ENCODE measurements at regions not wholly inside any gene's neighbourhood (a gene's known extent, or its start where the extent isn't known, plus 50 kb on each side); places are given as distances from the start of the nearest gene placed in this dataset.

- whole genome bisulfite sequencing, 3 donors, result 19 to 37% (median 24%) methylated on average over 2 of the region's 2 CpGs
- no peaks in the 10 kb centered on the region for H3K9me3 ChIP-seq
- no peaks in the 10 kb centered on the region for H3K4me1 ChIP-seq
- H3K4me3 ChIP-seq, result no peak overlapping the region
- no peak for TF ChIP-seq CTCF (IDR thresholded peaks at IDR 0.05)
- DNase-seq (no peak), ATAC-seq (no peak)
- intact Hi-C loops (cut with DNase I), result no loop called here
- no peak overlapping the region for H3K27ac ChIP-seq
- no peaks in the 10 kb centered on the region for H3K36me3 ChIP-seq (ENCODE audit: insufficient read depth in 1 of 2, low read depth in 1 of 2)
- H3K27me3 ChIP-seq (ENCODE audit: insufficient read depth in 3 of 3, low read length in 2 of 3), result no peaks in the 10 kb centered on the region
Measured at GRCh38 chr5:52457810-52458209, 329.9 kb upstream of the ITGA1 start.

- H3K27ac ChIP-seq, result no peak overlapping the region
- H3K9me3 ChIP-seq, result no peaks in the 10 kb centered on the region
- DNase-seq (no peak), ATAC-seq (no peak)
- 48 to 51% (median 49%) methylated on average over 4 of the region's 4 CpGs for WGBS, 3 donors
- H3K4me1 ChIP-seq, result no peaks in the 10 kb centered on the region
- H3K36me3 ChIP-seq (ENCODE audit: insufficient read depth in 1 of 2, low read depth in 1 of 2), result no peaks in the 10 kb centered on the region
- no peak for TF ChIP-seq CTCF (IDR thresholded peaks at IDR 0.05)
- H3K27me3 ChIP-seq (ENCODE audit: insufficient read depth in 3 of 3, low read length in 2 of 3), result no peaks in the 10 kb centered on the region
- no peak overlapping the region for H3K4me3 ChIP-seq
- intact Hi-C loops (cut with DNase I), result no loop called here
Measured at GRCh38 chr5:52466113-52466512, 321.6 kb upstream of the ITGA1 start.

GRCh38 chr5:52466749-52467520, 320.8 kb upstream of the ITGA1 start:
- Histone ChIP-seq H3K4me1 (no peaks in the 10 kb centered on the region), H3K27ac (no peak overlapping the region), H3K9me3 (no peaks in the 10 kb centered on the region), H3K4me3 (no peak overlapping the region), H3K27me3 (ENCODE audit: insufficient read depth in 3 of 3, low read length in 2 of 3) (no peaks in the 10 kb centered on the region), H3K36me3 (ENCODE audit: insufficient read depth in 1 of 2, low read depth in 1 of 2) (no peaks in the 10 kb centered on the region)
- WGBS, 3 donors, result 69 to 74% (median 71%) methylated on average over 7 of the region's 7 CpGs
- TF ChIP-seq CTCF (IDR thresholded peaks at IDR 0.05), result no peak
- ATAC-seq, result no peak
- DNase-seq, result no peak
- intact Hi-C loops (cut with DNase I), result no loop called here

GRCh38 chr5:52468976-52469375, 318.7 kb upstream of the ITGA1 start:
- H3K27ac ChIP-seq, result no peak overlapping the region
- H3K4me1 ChIP-seq, result no peaks in the 10 kb centered on the region
- no peak overlapping the region for H3K4me3 ChIP-seq
- WGBS, 3 donors, result 16 to 22% (median 19%) methylated on average over 1 of the region's 1 CpG
- intact Hi-C loops (cut with DNase I), result no loop called here
- no peak for TF ChIP-seq CTCF (IDR thresholded peaks at IDR 0.05)
- H3K9me3 ChIP-seq, result no peaks in the 10 kb centered on the region
- ATAC-seq, result no peak
- no peak for DNase-seq
- H3K27me3 ChIP-seq (ENCODE audit: insufficient read depth in 3 of 3, low read length in 2 of 3), result no peaks in the 10 kb centered on the region
- H3K36me3 ChIP-seq (ENCODE audit: insufficient read depth in 1 of 2, low read depth in 1 of 2), result no peaks in the 10 kb centered on the region

- Histone ChIP-seq H3K4me3 (no peak overlapping the region), H3K27ac (no peak overlapping the region), H3K36me3 (ENCODE audit: insufficient read depth in 1 of 2, low read depth in 1 of 2) (no peaks in the 10 kb centered on the region), H3K27me3 (ENCODE audit: insufficient read depth in 3 of 3, low read length in 2 of 3) (no peaks in the 10 kb centered on the region), H3K4me1 (no peaks in the 10 kb centered on the region), H3K9me3 (no peaks in the 10 kb centered on the region)
- WGBS, 3 donors, result 29 to 45% (median 33%) methylated on average over 5 of the region's 5 CpGs
- TF ChIP-seq CTCF (IDR thresholded peaks at IDR 0.05), result no peak
- ATAC-seq (no peak), DNase-seq (no peak)
- intact Hi-C loops (cut with DNase I), result no loop called here
Measured at GRCh38 chr5:52469420-52469819, 318.3 kb upstream of the ITGA1 start.

All from psoas muscle (tissue), 7 donors.